GM10266 (cell line): ENCODE measurements at regions not wholly inside any gene's neighbourhood (a gene's known extent, or its start where the extent isn't known, plus 50 kb on each side); places are given as distances from the start of the nearest gene placed in this dataset.

ENCODE experiments used
- DNase-seq: peaks from one replicate; pipeline ENCODE4 v3.0.0; 2012; ENCODE audit errors: extremely low spot score
- TF ChIP-seq, protein P1 (sequence below): IDR thresholded peaks from 2 replicates; pipeline ENCODE4 v1.5.1; 2012; ENCODE audit warnings: mild to moderate bottlenecking, low read depth; ENCODE audit not compliant: control insufficient read depth, insufficient read depth; ENCODE audit errors: missing control alignments

DNA sequence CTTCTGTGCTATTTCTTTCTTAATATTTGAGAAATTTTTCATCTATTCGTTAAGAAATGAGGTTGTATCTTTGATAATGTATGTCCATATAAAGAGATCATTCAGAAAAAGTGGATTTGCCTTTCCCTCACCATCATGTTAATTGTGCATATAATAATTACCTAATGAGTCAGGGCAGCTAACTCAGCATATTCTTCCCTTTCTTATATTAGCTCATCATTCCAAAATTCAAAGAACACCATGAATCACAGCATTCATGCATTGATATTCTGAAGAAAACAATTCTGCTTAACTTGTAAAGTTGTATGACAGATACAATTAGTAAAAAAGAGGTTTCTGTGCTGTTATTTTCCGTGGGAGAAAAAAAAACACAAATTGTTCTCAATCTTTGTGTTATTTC, 630.6 kb downstream of the TLE1 start:
- TF ChIP-seq, protein P1, sequence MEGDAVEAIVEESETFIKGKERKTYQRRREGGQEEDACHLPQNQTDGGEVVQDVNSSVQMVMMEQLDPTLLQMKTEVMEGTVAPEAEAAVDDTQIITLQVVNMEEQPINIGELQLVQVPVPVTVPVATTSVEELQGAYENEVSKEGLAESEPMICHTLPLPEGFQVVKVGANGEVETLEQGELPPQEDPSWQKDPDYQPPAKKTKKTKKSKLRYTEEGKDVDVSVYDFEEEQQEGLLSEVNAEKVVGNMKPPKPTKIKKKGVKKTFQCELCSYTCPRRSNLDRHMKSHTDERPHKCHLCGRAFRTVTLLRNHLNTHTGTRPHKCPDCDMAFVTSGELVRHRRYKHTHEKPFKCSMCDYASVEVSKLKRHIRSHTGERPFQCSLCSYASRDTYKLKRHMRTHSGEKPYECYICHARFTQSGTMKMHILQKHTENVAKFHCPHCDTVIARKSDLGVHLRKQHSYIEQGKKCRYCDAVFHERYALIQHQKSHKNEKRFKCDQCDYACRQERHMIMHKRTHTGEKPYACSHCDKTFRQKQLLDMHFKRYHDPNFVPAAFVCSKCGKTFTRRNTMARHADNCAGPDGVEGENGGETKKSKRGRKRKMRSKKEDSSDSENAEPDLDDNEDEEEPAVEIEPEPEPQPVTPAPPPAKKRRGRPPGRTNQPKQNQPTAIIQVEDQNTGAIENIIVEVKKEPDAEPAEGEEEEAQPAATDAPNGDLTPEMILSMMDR = no peak

DNA sequence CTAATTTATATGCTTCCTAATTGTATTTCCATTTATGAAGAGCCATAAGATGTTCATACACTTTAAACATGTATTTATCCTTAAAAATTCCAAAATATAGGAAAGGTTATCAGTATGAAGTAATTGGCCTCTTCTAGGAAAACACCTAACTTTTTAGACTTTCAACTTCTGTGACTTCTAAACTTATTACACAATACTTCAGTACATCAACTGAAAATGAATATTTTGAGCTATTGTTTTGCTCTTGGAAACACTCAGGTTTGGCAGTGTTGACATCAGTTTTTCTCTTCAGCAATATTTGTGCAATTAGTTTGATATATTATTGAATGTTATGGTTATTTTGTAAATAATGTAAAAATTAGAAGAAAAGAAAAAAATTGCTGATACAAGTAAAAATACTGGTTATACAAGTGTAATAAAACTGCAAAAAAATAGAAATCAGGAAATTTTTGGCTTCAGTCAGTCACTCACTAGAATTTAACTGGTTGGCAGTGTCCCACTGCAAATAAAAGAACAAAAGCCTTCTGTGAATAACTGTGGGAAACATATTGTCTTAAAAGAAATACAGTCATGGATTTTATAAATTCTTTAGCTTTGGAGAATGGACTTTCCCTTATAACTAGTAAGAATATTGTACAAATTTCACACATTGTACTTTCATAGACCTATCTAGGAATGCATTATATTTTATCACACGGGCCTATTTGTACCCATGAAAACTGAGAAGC, 635.9 kb downstream of the TLE1 start:
- TF ChIP-seq, protein P1 = no peak
- no peak for DNase-seq

More for the DNA sequence above, 630.6 kb downstream of the TLE1 start:
- DNase-seq = no peak

GRCh38 chr9:81052846-81053245, 636.5 kb downstream of the TLE1 start:
- TF ChIP-seq, protein P1 = no peak
- DNase-seq = no peak

- TF ChIP-seq, protein P1 = no peak
- no peak for DNase-seq
These were observed 642.1 kb downstream of the TLE1 start for GRCh38 chr9:81047280-81047679.

DNA sequence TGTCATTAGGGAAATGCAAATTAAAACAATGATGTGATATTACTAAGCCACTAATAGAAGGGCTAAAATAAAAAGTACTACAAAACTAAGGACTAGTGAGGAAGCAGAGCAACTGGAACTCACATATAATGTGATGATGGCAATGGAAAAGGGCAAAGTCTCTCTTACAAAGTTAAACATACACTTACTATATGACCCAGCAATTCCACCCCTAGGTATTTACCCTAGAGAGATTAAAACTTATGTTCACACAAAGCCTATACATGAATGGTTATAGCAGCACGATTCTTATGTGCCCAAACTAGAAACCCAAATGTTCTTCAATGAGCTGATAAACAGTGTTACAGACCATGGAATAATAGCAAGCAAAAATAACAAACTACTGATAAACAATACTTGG, 643.7 kb downstream of the TLE1 start:
- TF ChIP-seq, protein P1 = no peak
- no peak for DNase-seq

- TF ChIP-seq, protein P1 = no peak
- DNase-seq = no peak
These were observed 651.5 kb downstream of the TLE1 start for GRCh38 chr9:81037889-81038288.

GRCh38 chr9:81035601-81036000, 653.7 kb downstream of the TLE1 start:
- DNase-seq = no peak

More at GRCh38 chr9:81035601-81036000, 653.7 kb downstream of the TLE1 start:
- TF ChIP-seq, protein P1 = no peak
